Endothelial cell of umbilical vein (primary cell): ENCODE measurements at regions not wholly inside any gene's neighbourhood (a gene's known extent, or its start where the extent isn't known, plus 50 kb on each side); places are given as distances from the start of the nearest gene placed in this dataset.

ENCODE experiments used
- MAX ChIP-seq: IDR thresholded peaks from 2 replicates; pipeline ENCODE4 v1.6.1; 2011; ENCODE audit not compliant: insufficient read depth, insufficient read length
- TF ChIP-seq, protein P1 (sequence below), 2 donors: IDR thresholded peaks; 1 replicate in 1 of 2; 2 replicates in 1 of 2; pipeline ENCODE4 v1.5.1; 2011; ENCODE audit warnings: low read length in 2 of 2, mild to moderate bottlenecking in 2 of 2, moderate library complexity in 2 of 2, control low read depth in 1 of 2, inconsistent platforms in 1 of 2, low read depth in 1 of 2; ENCODE audit not compliant: insufficient read depth in 1 of 2; ENCODE audit errors: extremely low read depth in 1 of 2

DNA sequence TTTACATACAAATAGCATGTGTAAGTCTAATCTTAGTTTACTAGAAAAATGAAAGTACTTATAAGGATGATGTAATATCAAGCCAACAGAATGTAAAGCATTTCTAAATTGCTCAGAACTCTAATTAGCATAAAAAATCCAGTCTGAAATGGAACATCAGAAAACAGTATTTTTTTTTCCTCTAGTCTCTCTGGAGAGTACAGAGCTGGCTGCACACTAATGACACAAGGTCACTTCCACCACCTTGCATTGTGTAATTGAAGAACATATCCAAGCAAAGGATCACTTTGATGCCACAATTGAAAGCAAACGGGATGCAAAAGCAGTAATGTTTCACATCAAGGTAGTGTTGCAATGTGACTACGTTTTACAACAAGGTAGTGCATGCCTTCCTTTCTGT is 548.0 kb upstream of the LUZP2 start:
- TF ChIP-seq, protein P1, sequence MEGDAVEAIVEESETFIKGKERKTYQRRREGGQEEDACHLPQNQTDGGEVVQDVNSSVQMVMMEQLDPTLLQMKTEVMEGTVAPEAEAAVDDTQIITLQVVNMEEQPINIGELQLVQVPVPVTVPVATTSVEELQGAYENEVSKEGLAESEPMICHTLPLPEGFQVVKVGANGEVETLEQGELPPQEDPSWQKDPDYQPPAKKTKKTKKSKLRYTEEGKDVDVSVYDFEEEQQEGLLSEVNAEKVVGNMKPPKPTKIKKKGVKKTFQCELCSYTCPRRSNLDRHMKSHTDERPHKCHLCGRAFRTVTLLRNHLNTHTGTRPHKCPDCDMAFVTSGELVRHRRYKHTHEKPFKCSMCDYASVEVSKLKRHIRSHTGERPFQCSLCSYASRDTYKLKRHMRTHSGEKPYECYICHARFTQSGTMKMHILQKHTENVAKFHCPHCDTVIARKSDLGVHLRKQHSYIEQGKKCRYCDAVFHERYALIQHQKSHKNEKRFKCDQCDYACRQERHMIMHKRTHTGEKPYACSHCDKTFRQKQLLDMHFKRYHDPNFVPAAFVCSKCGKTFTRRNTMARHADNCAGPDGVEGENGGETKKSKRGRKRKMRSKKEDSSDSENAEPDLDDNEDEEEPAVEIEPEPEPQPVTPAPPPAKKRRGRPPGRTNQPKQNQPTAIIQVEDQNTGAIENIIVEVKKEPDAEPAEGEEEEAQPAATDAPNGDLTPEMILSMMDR (IDR thresholded peaks at IDR 0.05; ENCODE audit: extremely low read depth in 1 of 2, insufficient read depth in 1 of 2, low read depth in 1 of 2, low read length in 2 of 2) = no peak
- TF ChIP-seq MAX = no peak
